SK-N-SH treated with all-trans-retinoic acid at 6 μM for 48 hours (cell line): ENCODE measurements at regions not wholly inside any gene's neighbourhood (a gene's known extent, or its start where the extent isn't known, plus 50 kb on each side); places are given as distances from the start of the nearest gene placed in this dataset.

Experiments used
- ATAC-seq: fragments of 200-7000 bp; cut with Tn5 transposase; 3 replicates; pipeline ENCODE4 v1.9.1; 2020; ENCODE audit warnings: mild to moderate bottlenecking, moderate library complexity
- ARNTL ChIP-seq: fragments of 450-650 bp; formaldehyde crosslinking; IDR thresholded peaks from 2 replicates; pipeline ENCODE4 v1.5.0; 2020; ENCODE audit warnings: low read depth, mild to moderate bottlenecking, moderate library complexity, borderline replicate concordance
- BACH2 ChIP-seq: fragments of 250-450 bp; sonication (Bioruptor Pico); IDR thresholded peaks from 2 replicates; pipeline ENCODE4 v1.9.0; 2021; ENCODE audit warnings: mild to moderate bottlenecking, borderline replicate concordance
- CREB5 ChIP-seq: fragments of 250-450 bp; sonication (Bioruptor Pico); IDR thresholded peaks from 2 replicates; pipeline ENCODE4 v1.5.1; 2020; ENCODE audit warnings: low read depth, mild to moderate bottlenecking, moderate library complexity
- CSDC2 ChIP-seq: fragments of 250-450 bp; sonication (Bioruptor Pico); IDR thresholded peaks from 2 replicates; pipeline ENCODE4 v1.5.0; 2020; ENCODE audit warnings: mild to moderate bottlenecking, moderate library complexity
- ESRRG ChIP-seq: fragments of 250-450 bp; sonication (Bioruptor Pico); IDR thresholded peaks from 2 replicates; pipeline ENCODE4 v1.6.1; 2021; ENCODE audit warnings: mild to moderate bottlenecking
- GLIS3 ChIP-seq: fragments of 250-450 bp; sonication (Bioruptor Pico); IDR thresholded peaks from 2 replicates; pipeline ENCODE4 v1.5.0; 2020; ENCODE audit warnings: mild to moderate bottlenecking, moderate library complexity
- ISL1 ChIP-seq: fragments of 250-450 bp; sonication (Bioruptor Pico); IDR thresholded peaks from 2 replicates; pipeline ENCODE4 v2.1.2; 2022; ENCODE audit warnings: mild to moderate bottlenecking, moderate library complexity
- OSR1 ChIP-seq: fragments of 250-450 bp; sonication (Bioruptor Pico); IDR thresholded peaks from 2 replicates; pipeline ENCODE4 v1.8.0; 2022; ENCODE audit warnings: moderate library complexity, mild to moderate bottlenecking, inconsistent platforms
- PATZ1 ChIP-seq: fragments of 250-450 bp; sonication (Bioruptor Pico); IDR thresholded peaks from 2 replicates; pipeline ENCODE4 v1.8.0; 2020; ENCODE audit warnings: mild to moderate bottlenecking, moderate library complexity, borderline replicate concordance
- RARB ChIP-seq: fragments of 250-450 bp; sonication (Bioruptor Pico); IDR thresholded peaks from 2 replicates; pipeline ENCODE4 v1.8.0; 2021; ENCODE audit warnings: mild to moderate bottlenecking, moderate library complexity
- SNAI2 ChIP-seq: fragments of 250-450 bp; sonication (Bioruptor Pico); IDR thresholded peaks from 2 replicates; pipeline ENCODE4 v1.5.0; 2020; ENCODE audit warnings: mild to moderate bottlenecking, moderate library complexity
- TCF4 ChIP-seq: fragments of 250-450 bp; sonication (Bioruptor Pico); IDR thresholded peaks from 2 replicates; pipeline ENCODE4 v1.8.0; 2021; ENCODE audit warnings: mild to moderate bottlenecking, moderate library complexity, borderline replicate concordance
- TOX ChIP-seq: fragments of 250-450 bp; sonication (Bioruptor Pico); IDR thresholded peaks from 2 replicates; pipeline ENCODE4 v1.8.0; 2021; ENCODE audit warnings: mild to moderate bottlenecking, moderate library complexity, borderline replicate concordance
- ZC3H10 ChIP-seq: fragments of 250-450 bp; sonication (Bioruptor Pico); IDR thresholded peaks from 2 replicates; pipeline ENCODE4 v1.5.1; 2021; ENCODE audit warnings: mild to moderate bottlenecking, moderate library complexity
- ZFP30 ChIP-seq: fragments of 450-650 bp; formaldehyde crosslinking; IDR thresholded peaks from 2 replicates; pipeline ENCODE4 v1.5.0; 2022; ENCODE audit warnings: mild to moderate bottlenecking, moderate library complexity
- ZNF70 ChIP-seq: fragments of 450-650 bp; formaldehyde crosslinking; IDR thresholded peaks from 2 replicates; pipeline ENCODE4 v1.5.0; 2020; ENCODE audit warnings: mild to moderate bottlenecking, moderate library complexity
- ZNF8 ChIP-seq: fragments of 450-650 bp; formaldehyde crosslinking; IDR thresholded peaks from 2 replicates; pipeline ENCODE4 v1.5.0; 2020; ENCODE audit warnings: mild to moderate bottlenecking, moderate library complexity
- TF ChIP-seq, protein P1 (sequence below): fragments of 250-450 bp; sonication (Bioruptor Pico); IDR thresholded peaks from 2 replicates; pipeline ENCODE4 v1.8.0; 2021; ENCODE audit warnings: low read depth, mild to moderate bottlenecking, moderate library complexity, borderline replicate concordance

DNA sequence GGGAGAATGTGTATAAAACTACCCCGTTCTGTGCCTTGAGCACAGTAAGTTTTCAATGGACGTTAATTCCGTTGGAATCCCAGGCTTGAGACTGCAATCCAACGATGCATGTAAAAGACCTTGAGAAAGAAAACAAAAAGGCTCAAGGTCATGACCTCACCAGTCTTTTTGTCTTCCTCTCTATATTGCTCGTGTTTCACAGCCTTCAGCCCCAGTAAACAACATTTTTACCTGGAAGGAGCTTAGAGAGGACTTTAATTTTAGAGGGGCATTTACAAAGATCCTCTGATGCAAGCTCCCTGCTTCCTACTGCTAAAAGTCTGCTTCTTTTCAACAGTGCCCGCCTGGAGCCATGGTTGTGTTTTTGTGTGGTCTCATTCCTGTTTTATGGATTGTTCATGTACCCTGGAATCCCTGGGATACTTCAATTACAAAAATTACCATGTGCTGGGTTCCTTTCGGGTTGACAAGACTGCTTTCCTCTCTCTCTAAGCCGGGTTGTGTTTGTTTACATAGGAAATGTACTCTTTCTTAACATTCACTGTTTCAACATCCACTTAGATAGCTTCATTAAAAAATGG, 320.1 kb upstream of the NFE2L3 start:
- TF ChIP-seq SNAI2 (CRISPR knock-in tag) (no peak), PATZ1 (CRISPR knock-in tag) (no peak), GLIS3 (CRISPR knock-in tag) (no peak), RARB (CRISPR knock-in tag) (no peak)
- no peak for ATAC-seq

GRCh38 chr7:25832456-25832855, 319.5 kb upstream of the NFE2L3 start:
- TF ChIP-seq, protein P1, sequence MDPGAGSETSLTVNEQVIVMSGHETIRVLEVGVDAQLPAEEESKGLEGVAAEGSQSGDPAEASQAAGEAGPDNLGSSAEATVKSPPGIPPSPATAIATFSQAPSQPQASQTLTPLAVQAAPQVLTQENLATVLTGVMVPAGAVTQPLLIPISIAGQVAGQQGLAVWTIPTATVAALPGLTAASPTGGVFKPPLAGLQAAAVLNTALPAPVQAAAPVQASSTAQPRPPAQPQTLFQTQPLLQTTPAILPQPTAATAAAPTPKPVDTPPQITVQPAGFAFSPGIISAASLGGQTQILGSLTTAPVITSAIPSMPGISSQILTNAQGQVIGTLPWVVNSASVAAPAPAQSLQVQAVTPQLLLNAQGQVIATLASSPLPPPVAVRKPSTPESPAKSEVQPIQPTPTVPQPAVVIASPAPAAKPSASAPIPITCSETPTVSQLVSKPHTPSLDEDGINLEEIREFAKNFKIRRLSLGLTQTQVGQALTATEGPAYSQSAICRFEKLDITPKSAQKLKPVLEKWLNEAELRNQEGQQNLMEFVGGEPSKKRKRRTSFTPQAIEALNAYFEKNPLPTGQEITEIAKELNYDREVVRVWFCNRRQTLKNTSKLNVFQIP (CRISPR knock-in tag), result no peak
- no peak for TF ChIP-seq TOX
- TF ChIP-seq CSDC2 (CRISPR knock-in tag), result no peak
- TF ChIP-seq, all 23 proteins: peak for 0
- no peak for ATAC-seq

DNA sequence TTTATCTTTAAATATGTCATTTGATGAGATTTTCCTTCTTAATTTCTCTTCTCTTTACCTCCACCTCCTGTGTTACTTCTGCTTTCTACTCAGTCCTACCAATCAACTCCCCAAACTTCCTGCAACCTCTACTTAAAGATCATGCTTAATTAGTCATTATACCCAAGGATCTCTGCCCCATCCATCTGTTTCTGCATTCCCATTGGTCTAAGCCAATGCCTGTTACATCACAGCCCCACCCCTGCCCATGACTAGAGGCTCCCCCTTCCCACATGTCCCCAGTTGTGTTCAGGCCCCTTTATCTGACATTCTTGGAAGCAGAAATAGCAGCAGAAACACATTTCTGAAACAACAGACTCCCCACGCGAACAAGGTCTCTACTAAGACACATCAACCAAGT, 319.1 kb upstream of the NFE2L3 start:
- no peak for TF ChIP-seq ZNF70 (CRISPR knock-in tag)
- ATAC-seq, result no peak

GRCh38 chr7:25834050-25834449, 317.9 kb upstream of the NFE2L3 start:
- no peak for TF ChIP-seq ZNF8 (CRISPR knock-in tag)
- no peak for TF ChIP-seq ESRRG (CRISPR knock-in tag)
- TF ChIP-seq ARNTL (CRISPR knock-in tag), result no peak
- no peak for TF ChIP-seq ISL1 (CRISPR knock-in tag)
- no peak for ATAC-seq

DNA sequence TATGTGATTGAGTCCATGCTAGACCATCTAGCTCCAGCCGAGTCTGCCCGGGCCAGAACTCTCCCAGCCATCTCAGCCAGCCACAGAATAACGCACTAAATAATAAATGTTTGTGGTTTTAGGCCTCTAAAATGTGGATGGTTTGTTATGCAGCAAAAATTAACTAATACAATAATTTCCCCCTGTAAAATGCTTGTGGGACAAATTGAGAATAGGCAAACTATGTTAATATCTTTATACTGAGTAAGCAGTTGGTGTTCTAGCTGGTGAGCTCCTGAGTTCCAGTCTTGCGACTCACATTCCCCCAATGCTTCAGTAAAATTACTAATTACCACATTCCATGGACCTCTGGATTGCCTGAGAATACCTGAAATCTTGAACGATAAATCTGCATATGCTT, 316.8 kb upstream of the NFE2L3 start:
- TF ChIP-seq ISL1 (CRISPR knock-in tag), result no peak
- TF ChIP-seq, protein P1 (CRISPR knock-in tag), result no peak
- TF ChIP-seq TOX, result no peak
- TF ChIP-seq CSDC2 (CRISPR knock-in tag), result no peak
- no peak for TF ChIP-seq ZC3H10 (CRISPR knock-in tag)
- TF ChIP-seq OSR1 (CRISPR knock-in tag), result no peak
- no peak for TF ChIP-seq BACH2 (CRISPR knock-in tag)
- TF ChIP-seq ZFP30, result no peak
- TF ChIP-seq TCF4 (CRISPR knock-in tag), result no peak
- no peak for TF ChIP-seq ESRRG (CRISPR knock-in tag)
- no peak for TF ChIP-seq CREB5 (CRISPR knock-in tag)
- TF ChIP-seq ARNTL (CRISPR knock-in tag), result no peak
- no peak for TF ChIP-seq GLIS3 (CRISPR knock-in tag)
- no peak for TF ChIP-seq SNAI2 (CRISPR knock-in tag)
- TF ChIP-seq RARB (CRISPR knock-in tag), result no peak
- no peak for ATAC-seq
